Mesendoderm (in vitro differentiated cells): ENCODE measurements at regions not wholly inside any gene's neighbourhood (a gene's known extent, or its start where the extent isn't known, plus 50 kb on each side); places are given as distances from the start of the nearest gene placed in this dataset.
"Not testable (repeated sequence)": the region's sequence is repeated elsewhere in the genome, so short reads cannot be mapped to it uniquely, and the experiment has no call there.

Source experiments
- DNase-seq: peaks from one replicate; pipeline ENCODE4 v3.0.0; 2013
- H2AK5ac ChIP-seq: 2 replicates; pipeline ENCODE4 v1.6.1; 2013; ENCODE audit warnings: low read length, inconsistent platforms
- H2BK120ac ChIP-seq: 2 replicates; pipeline ENCODE4 v1.6.1; 2013; ENCODE audit warnings: low read depth, mild to moderate bottlenecking, low read length, moderate library complexity, mixed read lengths
- H2BK15ac ChIP-seq: replicated peaks from 2 replicates; pipeline ENCODE4 v1.6.1; 2013; ENCODE audit warnings: low read depth, mild to moderate bottlenecking, moderate library complexity
- H2BK5ac ChIP-seq: 2 replicates; pipeline ENCODE4 v1.6.1; 2013; ENCODE audit warnings: low read length, inconsistent platforms
- H3K18ac ChIP-seq: 2 replicates; pipeline ENCODE4 v1.6.1; 2013; ENCODE audit warnings: mild to moderate bottlenecking, low read length, mixed read lengths
- H3K23ac ChIP-seq: one replicate; pipeline ENCODE4 v1.6.1; 2013; ENCODE audit warnings: low read length
- H3K27ac ChIP-seq: 2 replicates; pipeline ENCODE4 v1.5.1; 2013; ENCODE audit warnings: low read depth, mild to moderate bottlenecking, inconsistent platforms, low read length, moderate library complexity
- H3K27me3 ChIP-seq: 2 replicates; pipeline ENCODE4 v1.6.1; 2013; ENCODE audit warnings: low read length, control low read depth, mild to moderate bottlenecking, inconsistent platforms; ENCODE audit not compliant: insufficient read depth, poor library complexity
- H3K36me3 ChIP-seq: 2 replicates; pipeline ENCODE4 v1.6.1; 2013; ENCODE audit warnings: low read length, inconsistent platforms; ENCODE audit not compliant: control insufficient read depth, insufficient read depth
- H3K4ac ChIP-seq: one replicate; pipeline ENCODE4 v1.6.1; 2013; ENCODE audit warnings: low read depth, mild to moderate bottlenecking, low read length, moderate library complexity
- H3K4me1 ChIP-seq: 2 replicates; pipeline ENCODE4 v1.6.1; 2013; ENCODE audit warnings: low read depth, low read length, inconsistent platforms; ENCODE audit not compliant: control insufficient read depth
- H3K4me2 ChIP-seq: 2 replicates; pipeline ENCODE4 v1.6.1; 2013; ENCODE audit warnings: low read length
- H3K4me3 ChIP-seq: 2 replicates; pipeline ENCODE4 v1.5.1; 2013; ENCODE audit warnings: mild to moderate bottlenecking, low read length
- H3K56ac ChIP-seq: one replicate; pipeline ENCODE4 v1.6.1; 2013; ENCODE audit warnings: low read length
- H3K79me1 ChIP-seq: 2 replicates; pipeline ENCODE4 v1.6.1; 2013; ENCODE audit warnings: low read length, inconsistent platforms
- H3K79me2 ChIP-seq: 2 replicates; pipeline ENCODE4 v1.6.1; 2013; ENCODE audit warnings: mild to moderate bottlenecking, low read length; ENCODE audit not compliant: control insufficient read depth, insufficient read depth
- H3K9ac ChIP-seq: 2 replicates; pipeline ENCODE4 v1.6.1; 2013; ENCODE audit warnings: low read length, inconsistent platforms
- H4K5ac ChIP-seq: one replicate; pipeline ENCODE4 v1.6.1; 2013; ENCODE audit warnings: low read length
- H4K8ac ChIP-seq: one replicate; pipeline ENCODE4 v1.6.1; 2013; ENCODE audit warnings: low read depth, mild to moderate bottlenecking, control low read depth, low read length, moderate library complexity
- WGBS: extraction: QIAGEN DNeasy Blood & Tissue Kit; methylation state at CpG from one replicate; pipeline ENCODE4 v1.1.7; 2013; ENCODE audit warnings: low lambda C conversion rate, missing lambda C conversion rate; ENCODE audit not compliant: insufficient coverage; ENCODE audit errors: extremely low coverage; 5-methylcytosine and 5-hydroxymethylcytosine counted together

DNA sequence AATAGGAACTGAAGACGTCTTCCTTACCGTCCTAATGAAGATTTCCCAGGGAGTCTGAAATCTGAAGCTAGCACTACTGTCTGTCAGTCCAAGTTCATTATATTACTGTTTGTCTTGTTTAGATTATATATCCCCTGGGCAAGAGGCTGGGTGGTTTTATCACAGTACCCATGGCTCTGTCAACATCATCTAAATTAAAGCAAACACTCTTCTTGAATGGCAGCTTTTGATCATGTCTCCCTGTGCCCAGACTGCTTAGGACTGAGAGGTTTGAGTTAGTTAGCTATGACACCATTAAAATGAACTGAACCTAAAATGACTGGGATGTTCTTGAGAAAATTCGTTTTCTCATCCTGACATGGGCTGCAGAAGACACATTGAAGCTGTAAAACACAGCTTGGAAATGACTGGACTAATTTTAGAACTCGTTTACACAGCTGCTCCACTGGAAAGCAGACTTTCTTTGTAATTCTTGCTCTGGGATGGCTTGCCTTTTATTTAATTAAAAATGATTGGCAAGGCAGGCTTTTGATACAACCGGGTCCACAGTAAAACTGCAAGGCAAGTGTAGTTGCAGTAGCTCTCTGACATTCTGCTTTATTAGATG lies 243.5 kb downstream of the MFSD1 start:
- no peaks in the 10 kb centered on the region for H3K79me1 ChIP-seq
- no CpG with 5 or more reads among the region's 5 CpGs for WGBS
- H2BK5ac ChIP-seq = no peak overlapping the region
- H3K27me3 ChIP-seq = no peaks in the 10 kb centered on the region
- H4K8ac ChIP-seq = no peak overlapping the region
- H2BK120ac ChIP-seq = no peak overlapping the region
- no peaks in the 10 kb centered on the region for H3K36me3 ChIP-seq
- no peak for DNase-seq
- no peak overlapping the region for H3K18ac ChIP-seq
- no peak overlapping the region for H3K9ac ChIP-seq
- H3K56ac ChIP-seq = no peak overlapping the region
- no peak overlapping the region for H2BK15ac ChIP-seq
- H4K5ac ChIP-seq = no peak overlapping the region
- H3K23ac ChIP-seq = no peak overlapping the region
- H3K4me3 ChIP-seq = no peak overlapping the region
- no peak overlapping the region for H3K4ac ChIP-seq
- H3K79me2 ChIP-seq = no peaks in the 10 kb centered on the region
- no peak overlapping the region for H3K4me2 ChIP-seq
- no peaks in the 10 kb centered on the region for H3K4me1 ChIP-seq
- no peak overlapping the region for H3K27ac ChIP-seq
- no peak overlapping the region for H2AK5ac ChIP-seq

- no peaks in the 10 kb centered on the region for H3K27me3 ChIP-seq
- no peak overlapping the region for H4K8ac ChIP-seq
- no peak overlapping the region for H2BK120ac ChIP-seq
- no peak overlapping the region for H3K56ac ChIP-seq
- H2BK15ac ChIP-seq = no peak overlapping the region
- no peak overlapping the region for H3K4me2 ChIP-seq
- no peaks in the 10 kb centered on the region for H3K79me1 ChIP-seq
- no peak overlapping the region for H3K18ac ChIP-seq
- no peak overlapping the region for H3K9ac ChIP-seq
- H3K27ac ChIP-seq = no peak overlapping the region
- H3K79me2 ChIP-seq = no peaks in the 10 kb centered on the region
- H3K23ac ChIP-seq = no peak overlapping the region
- H3K4ac ChIP-seq = no peak overlapping the region
- H3K4me3 ChIP-seq = no peak overlapping the region
- no peaks in the 10 kb centered on the region for H3K4me1 ChIP-seq
- WGBS = no CpG with 5 or more reads among the region's 3 CpGs
- DNase-seq = no peak
- H2BK5ac ChIP-seq = no peak overlapping the region
- no peak overlapping the region for H2AK5ac ChIP-seq
- H3K36me3 ChIP-seq = no peaks in the 10 kb centered on the region
- no peak overlapping the region for H4K5ac ChIP-seq
Measured at GRCh38 chr3:159047361-159047760, 245.5 kb downstream of the MFSD1 start.

GRCh38 chr3:159052494-159052893 lies 250.6 kb downstream of the MFSD1 start:
- H3K36me3 ChIP-seq, H3K27me3 ChIP-seq, H4K5ac ChIP-seq, H4K8ac ChIP-seq, H3K4me2 ChIP-seq, H2AK5ac ChIP-seq, H3K56ac ChIP-seq, H3K4ac ChIP-seq, H3K4me1 ChIP-seq, H3K79me2 ChIP-seq, DNase-seq, H3K23ac ChIP-seq, H3K4me3 ChIP-seq, H3K27ac ChIP-seq, H2BK15ac ChIP-seq, H2BK120ac ChIP-seq, H3K9ac ChIP-seq, H2BK5ac ChIP-seq, H3K18ac ChIP-seq, H3K79me1 ChIP-seq: not testable (repeated sequence)
- WGBS = no CpG with 5 or more reads among the region's 1 CpG

DNA sequence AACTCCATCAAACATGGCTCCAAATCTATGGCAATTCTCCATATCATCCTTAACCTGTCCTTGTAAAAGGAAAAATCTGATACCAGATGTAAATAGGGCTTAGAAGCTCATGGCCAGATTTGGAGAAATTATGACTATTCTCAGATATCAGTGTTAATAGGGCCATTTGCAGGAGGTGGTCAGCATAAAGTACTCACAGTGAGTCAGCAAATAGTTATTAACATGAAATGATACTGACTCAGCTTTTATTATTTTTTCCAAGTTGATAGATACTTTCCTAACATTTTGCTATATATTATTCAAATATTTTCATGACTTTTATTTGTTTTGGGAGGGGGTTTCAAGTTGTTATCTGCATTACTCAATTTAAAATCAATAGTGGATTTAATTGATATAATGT lies 255.8 kb downstream of the MFSD1 start:
- no peak overlapping the region for H3K9ac ChIP-seq
- no peak for DNase-seq
- no peak overlapping the region for H2BK5ac ChIP-seq
- H3K56ac ChIP-seq = no peak overlapping the region
- no peak overlapping the region for H3K23ac ChIP-seq
- H3K4me1 ChIP-seq = no peaks in the 10 kb centered on the region
- H4K5ac ChIP-seq = no peak overlapping the region
- H3K18ac ChIP-seq = no peak overlapping the region
- no peak overlapping the region for H2AK5ac ChIP-seq
- H3K36me3 ChIP-seq = no peaks in the 10 kb centered on the region
- H2BK120ac ChIP-seq = no peak overlapping the region
- H3K4me3 ChIP-seq = no peak overlapping the region
- no peak overlapping the region for H3K4me2 ChIP-seq
- H4K8ac ChIP-seq = no peak overlapping the region
- H3K4ac ChIP-seq = no peak overlapping the region
- no peak overlapping the region for H2BK15ac ChIP-seq
- no peaks in the 10 kb centered on the region for H3K79me2 ChIP-seq
- no peaks in the 10 kb centered on the region for H3K27me3 ChIP-seq
- no peaks in the 10 kb centered on the region for H3K79me1 ChIP-seq
- no peak overlapping the region for H3K27ac ChIP-seq

- H3K27ac ChIP-seq = no peak overlapping the region
- no peak overlapping the region for H3K9ac ChIP-seq
- H3K79me1 ChIP-seq = no peaks in the 10 kb centered on the region
- no peak overlapping the region for H2BK15ac ChIP-seq
- H3K23ac ChIP-seq = no peak overlapping the region
- no peak overlapping the region for H2AK5ac ChIP-seq
- H2BK5ac ChIP-seq = no peak overlapping the region
- H3K4me2 ChIP-seq = no peak overlapping the region
- no peak overlapping the region for H4K5ac ChIP-seq
- H3K36me3 ChIP-seq = no peaks in the 10 kb centered on the region
- no peak overlapping the region for H3K4me3 ChIP-seq
- no peak overlapping the region for H3K18ac ChIP-seq
- H3K27me3 ChIP-seq = no peaks in the 10 kb centered on the region
- no peak overlapping the region for H2BK120ac ChIP-seq
- H3K4me1 ChIP-seq = no peaks in the 10 kb centered on the region
- no CpG with 5 or more reads among the region's 3 CpGs for WGBS
- H3K4ac ChIP-seq = no peak overlapping the region
- H3K79me2 ChIP-seq = no peaks in the 10 kb centered on the region
- no peak overlapping the region for H3K56ac ChIP-seq
- no peak for DNase-seq
- no peak overlapping the region for H4K8ac ChIP-seq
Measured at GRCh38 chr3:159058859-159059258, 257.0 kb downstream of the MFSD1 start.

DNA sequence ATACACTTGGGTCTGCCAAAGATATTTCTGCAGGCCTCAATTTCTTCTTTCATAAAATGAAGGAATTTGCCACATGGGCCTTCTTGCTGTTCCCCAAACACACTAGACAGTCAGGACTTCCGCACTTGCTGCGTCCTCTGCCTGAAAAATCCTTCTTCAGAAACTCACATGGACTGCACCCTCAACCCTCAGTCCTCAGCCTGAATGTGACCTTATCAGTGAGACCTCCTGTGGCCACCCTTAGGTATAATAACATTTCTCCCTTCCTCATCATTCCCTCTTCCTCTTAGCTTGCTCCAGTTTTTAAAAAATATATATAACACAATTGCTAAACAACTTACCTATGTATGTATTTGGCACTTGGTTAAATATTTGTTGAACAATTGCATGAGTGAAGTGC lies 257.5 kb downstream of the MFSD1 start:
- Histone ChIP-seq H3K23ac (no peak overlapping the region), H3K79me2 (no peaks in the 10 kb centered on the region), H3K18ac (no peak overlapping the region), H3K4me2 (no peak overlapping the region), H2BK5ac (no peak overlapping the region), H4K5ac (no peak overlapping the region), H4K8ac (no peak overlapping the region), H3K4ac (no peak overlapping the region), H3K4me1 (no peaks in the 10 kb centered on the region), H3K27me3 (no peaks in the 10 kb centered on the region), H2BK120ac (no peak overlapping the region), H2AK5ac (no peak overlapping the region), H3K56ac (no peak overlapping the region), H3K79me1 (no peaks in the 10 kb centered on the region), H3K9ac (no peak overlapping the region), H2BK15ac (no peak overlapping the region), H3K27ac (no peak overlapping the region), H3K4me3 (no peak overlapping the region), H3K36me3 (no peaks in the 10 kb centered on the region)
- DNase-seq = no peak
- no CpG with 5 or more reads among the region's 2 CpGs for WGBS
